GM23338 (cell line): ENCODE measurements at regions not wholly inside any gene's neighbourhood (a gene's known extent, or its start where the extent isn't known, plus 50 kb on each side); places are given as distances from the start of the nearest gene placed in this dataset.

ENCODE experiments used
- CREB1 ChIP-seq: fragments of 250-450 bp; sonication (Bioruptor Pico); IDR thresholded peaks from 2 replicates; pipeline ENCODE4 v1.5.0; 2020; ENCODE audit warnings: low read depth, mild to moderate bottlenecking, moderate library complexity
- EZH2 ChIP-seq: fragments of 200-600 bp; sonication (generic); IDR thresholded peaks from one replicate; pipeline ENCODE4 v1.8.0; 2017; ENCODE audit warnings: antibody characterized with exemption, mild to moderate bottlenecking, low read depth; ENCODE audit not compliant: unreplicated experiment
- EZH2phosphoT487 ChIP-seq: fragments of 200-600 bp; sonication (generic); IDR thresholded peaks from one replicate; pipeline ENCODE4 v1.8.1; 2018; ENCODE audit warnings: antibody characterized with exemption; ENCODE audit not compliant: unreplicated experiment
- JUNB ChIP-seq: IDR thresholded peaks from one replicate; pipeline ENCODE4 v1.6.1; 2016; ENCODE audit warnings: antibody characterized with exemption; ENCODE audit not compliant: unreplicated experiment
- POLR2AphosphoS5 ChIP-seq: IDR thresholded peaks from 2 replicates; pipeline ENCODE4 v1.6.1; 2016; ENCODE audit warnings: antibody characterized with exemption, low read depth
- ZNF114 ChIP-seq: fragments of 250-450 bp; sonication (Bioruptor Pico); IDR thresholded peaks from 2 replicates; pipeline ENCODE4 v1.5.0; 2020; ENCODE audit warnings: mild to moderate bottlenecking, moderate library complexity
- TF ChIP-seq, protein P1 (sequence below), 2 experiments: fragments of 200-600 bp in 1 of 2; sonication (generic) in 1 of 2; conservative IDR thresholded peaks; 2 replicates each; pipeline versions ENCODE4 v1.5.1 to v1.6.1; 2016 to 2017; ENCODE audit warnings: antibody characterized with exemption in 2 of 2, low read depth in 2 of 2, mild to moderate bottlenecking in 2 of 2, moderate library complexity in 1 of 2
- TF ChIP-seq, protein P2 (sequence below): IDR thresholded peaks from one replicate; pipeline ENCODE4 v1.6.1; 2018; ENCODE audit warnings: antibody characterized with exemption; ENCODE audit not compliant: unreplicated experiment
- TF ChIP-seq, protein P3 (sequence below): IDR thresholded peaks from 2 replicates; pipeline ENCODE4 v1.6.1; 2016; ENCODE audit warnings: antibody characterized with exemption

DNA sequence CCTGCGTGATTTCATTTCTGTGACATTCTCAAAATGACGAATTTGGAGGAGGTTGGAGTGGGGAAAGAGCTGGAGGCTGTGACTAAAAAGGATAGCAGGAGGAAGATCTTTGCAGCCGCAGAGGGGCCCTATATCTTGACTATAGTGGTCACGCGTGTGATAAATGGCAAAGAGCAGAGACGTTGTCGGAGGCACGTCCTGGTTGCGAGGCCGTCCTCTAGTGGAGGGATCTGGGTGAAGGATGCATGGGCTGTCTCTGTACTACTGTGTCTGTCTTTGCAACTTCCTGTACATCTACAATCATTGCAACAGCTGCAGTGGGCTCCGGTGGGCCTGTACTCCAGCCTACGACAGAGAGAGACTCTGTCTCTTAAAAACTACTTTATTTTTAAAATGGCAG is 76.6 kb downstream of the YTHDF1 start:
- TF ChIP-seq, protein P1, sequence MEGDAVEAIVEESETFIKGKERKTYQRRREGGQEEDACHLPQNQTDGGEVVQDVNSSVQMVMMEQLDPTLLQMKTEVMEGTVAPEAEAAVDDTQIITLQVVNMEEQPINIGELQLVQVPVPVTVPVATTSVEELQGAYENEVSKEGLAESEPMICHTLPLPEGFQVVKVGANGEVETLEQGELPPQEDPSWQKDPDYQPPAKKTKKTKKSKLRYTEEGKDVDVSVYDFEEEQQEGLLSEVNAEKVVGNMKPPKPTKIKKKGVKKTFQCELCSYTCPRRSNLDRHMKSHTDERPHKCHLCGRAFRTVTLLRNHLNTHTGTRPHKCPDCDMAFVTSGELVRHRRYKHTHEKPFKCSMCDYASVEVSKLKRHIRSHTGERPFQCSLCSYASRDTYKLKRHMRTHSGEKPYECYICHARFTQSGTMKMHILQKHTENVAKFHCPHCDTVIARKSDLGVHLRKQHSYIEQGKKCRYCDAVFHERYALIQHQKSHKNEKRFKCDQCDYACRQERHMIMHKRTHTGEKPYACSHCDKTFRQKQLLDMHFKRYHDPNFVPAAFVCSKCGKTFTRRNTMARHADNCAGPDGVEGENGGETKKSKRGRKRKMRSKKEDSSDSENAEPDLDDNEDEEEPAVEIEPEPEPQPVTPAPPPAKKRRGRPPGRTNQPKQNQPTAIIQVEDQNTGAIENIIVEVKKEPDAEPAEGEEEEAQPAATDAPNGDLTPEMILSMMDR (conservative IDR thresholded peaks at IDR 0.05; ENCODE audit: low read depth in 2 of 2) = no peak; a peak in 1 of 4 replicates
- TF ChIP-seq ZNF114 (CRISPR knock-in tag) = no peak
- TF ChIP-seq CREB1 (CRISPR knock-in tag) = no peak
- TF ChIP-seq POLR2AphosphoS5 = no peak
- TF ChIP-seq, protein P2, sequence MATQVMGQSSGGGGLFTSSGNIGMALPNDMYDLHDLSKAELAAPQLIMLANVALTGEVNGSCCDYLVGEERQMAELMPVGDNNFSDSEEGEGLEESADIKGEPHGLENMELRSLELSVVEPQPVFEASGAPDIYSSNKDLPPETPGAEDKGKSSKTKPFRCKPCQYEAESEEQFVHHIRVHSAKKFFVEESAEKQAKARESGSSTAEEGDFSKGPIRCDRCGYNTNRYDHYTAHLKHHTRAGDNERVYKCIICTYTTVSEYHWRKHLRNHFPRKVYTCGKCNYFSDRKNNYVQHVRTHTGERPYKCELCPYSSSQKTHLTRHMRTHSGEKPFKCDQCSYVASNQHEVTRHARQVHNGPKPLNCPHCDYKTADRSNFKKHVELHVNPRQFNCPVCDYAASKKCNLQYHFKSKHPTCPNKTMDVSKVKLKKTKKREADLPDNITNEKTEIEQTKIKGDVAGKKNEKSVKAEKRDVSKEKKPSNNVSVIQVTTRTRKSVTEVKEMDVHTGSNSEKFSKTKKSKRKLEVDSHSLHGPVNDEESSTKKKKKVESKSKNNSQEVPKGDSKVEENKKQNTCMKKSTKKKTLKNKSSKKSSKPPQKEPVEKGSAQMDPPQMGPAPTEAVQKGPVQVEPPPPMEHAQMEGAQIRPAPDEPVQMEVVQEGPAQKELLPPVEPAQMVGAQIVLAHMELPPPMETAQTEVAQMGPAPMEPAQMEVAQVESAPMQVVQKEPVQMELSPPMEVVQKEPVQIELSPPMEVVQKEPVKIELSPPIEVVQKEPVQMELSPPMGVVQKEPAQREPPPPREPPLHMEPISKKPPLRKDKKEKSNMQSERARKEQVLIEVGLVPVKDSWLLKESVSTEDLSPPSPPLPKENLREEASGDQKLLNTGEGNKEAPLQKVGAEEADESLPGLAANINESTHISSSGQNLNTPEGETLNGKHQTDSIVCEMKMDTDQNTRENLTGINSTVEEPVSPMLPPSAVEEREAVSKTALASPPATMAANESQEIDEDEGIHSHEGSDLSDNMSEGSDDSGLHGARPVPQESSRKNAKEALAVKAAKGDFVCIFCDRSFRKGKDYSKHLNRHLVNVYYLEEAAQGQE = no peak
- no peak for TF ChIP-seq EZH2
- no peak for TF ChIP-seq EZH2phosphoT487
- TF ChIP-seq JUNB = no peak
- TF ChIP-seq, protein P3, sequence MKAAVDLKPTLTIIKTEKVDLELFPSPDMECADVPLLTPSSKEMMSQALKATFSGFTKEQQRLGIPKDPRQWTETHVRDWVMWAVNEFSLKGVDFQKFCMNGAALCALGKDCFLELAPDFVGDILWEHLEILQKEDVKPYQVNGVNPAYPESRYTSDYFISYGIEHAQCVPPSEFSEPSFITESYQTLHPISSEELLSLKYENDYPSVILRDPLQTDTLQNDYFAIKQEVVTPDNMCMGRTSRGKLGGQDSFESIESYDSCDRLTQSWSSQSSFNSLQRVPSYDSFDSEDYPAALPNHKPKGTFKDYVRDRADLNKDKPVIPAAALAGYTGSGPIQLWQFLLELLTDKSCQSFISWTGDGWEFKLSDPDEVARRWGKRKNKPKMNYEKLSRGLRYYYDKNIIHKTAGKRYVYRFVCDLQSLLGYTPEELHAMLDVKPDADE = no peak
